NCI-H82 treated with DMSO at 0.1 percent for 48 hours (cell line): ENCODE measurements at regions not wholly inside any gene's neighbourhood (a gene's known extent, or its start where the extent isn't known, plus 50 kb on each side); places are given as distances from the start of the nearest gene placed in this dataset.
"Not testable (repeated sequence)": the region's sequence is repeated elsewhere in the genome, so short reads cannot be mapped to it uniquely, and the experiment has no call there.

Experiments used
- DNase-seq: peaks from one replicate; lab custom pipeline; 2025; ENCODE audit not compliant: unreplicated experiment; lab: John Stamatoyannopoulos, UW

DNA sequence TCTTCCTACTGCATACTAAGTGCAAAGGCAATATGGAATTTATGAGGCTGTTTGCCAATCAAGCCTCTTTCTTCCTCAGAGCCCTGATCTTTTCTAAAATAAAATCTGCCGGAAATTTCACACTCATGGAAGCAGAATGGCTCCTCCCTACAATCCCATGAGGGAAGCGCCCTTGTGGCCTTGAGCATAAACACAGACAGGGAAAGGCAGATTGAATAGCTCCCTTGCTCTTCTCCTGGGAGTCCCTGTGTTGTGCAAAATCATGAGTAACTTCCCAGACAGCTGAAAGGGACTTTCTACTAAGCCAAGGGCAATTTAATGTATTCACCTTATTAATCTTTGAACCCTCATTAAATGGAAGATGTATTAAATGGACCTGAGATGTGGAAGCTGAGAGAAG is 226.1 kb upstream of the PIK3R1 start:
- no peak for DNase-seq

DNA sequence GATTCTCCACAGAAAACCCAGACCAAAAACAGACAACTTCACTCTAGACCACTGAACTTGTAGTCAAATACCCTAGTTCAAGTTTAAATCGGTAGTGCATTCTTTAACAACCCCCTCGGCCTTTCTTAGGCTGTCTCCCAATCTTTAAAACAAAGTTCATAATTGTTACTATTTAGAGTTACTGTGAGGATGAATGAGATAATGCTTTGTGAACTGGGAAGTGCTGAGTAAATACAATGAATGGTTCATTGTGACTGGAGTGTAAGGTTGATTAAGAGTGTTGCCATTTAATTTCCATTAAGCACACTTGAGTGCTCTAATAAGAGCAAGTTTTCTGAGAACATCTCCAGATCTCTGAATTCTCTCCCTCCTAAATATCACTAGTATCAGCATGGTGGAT is 228.8 kb upstream of the PIK3R1 start:
- DNase-seq, result no peak

DNA sequence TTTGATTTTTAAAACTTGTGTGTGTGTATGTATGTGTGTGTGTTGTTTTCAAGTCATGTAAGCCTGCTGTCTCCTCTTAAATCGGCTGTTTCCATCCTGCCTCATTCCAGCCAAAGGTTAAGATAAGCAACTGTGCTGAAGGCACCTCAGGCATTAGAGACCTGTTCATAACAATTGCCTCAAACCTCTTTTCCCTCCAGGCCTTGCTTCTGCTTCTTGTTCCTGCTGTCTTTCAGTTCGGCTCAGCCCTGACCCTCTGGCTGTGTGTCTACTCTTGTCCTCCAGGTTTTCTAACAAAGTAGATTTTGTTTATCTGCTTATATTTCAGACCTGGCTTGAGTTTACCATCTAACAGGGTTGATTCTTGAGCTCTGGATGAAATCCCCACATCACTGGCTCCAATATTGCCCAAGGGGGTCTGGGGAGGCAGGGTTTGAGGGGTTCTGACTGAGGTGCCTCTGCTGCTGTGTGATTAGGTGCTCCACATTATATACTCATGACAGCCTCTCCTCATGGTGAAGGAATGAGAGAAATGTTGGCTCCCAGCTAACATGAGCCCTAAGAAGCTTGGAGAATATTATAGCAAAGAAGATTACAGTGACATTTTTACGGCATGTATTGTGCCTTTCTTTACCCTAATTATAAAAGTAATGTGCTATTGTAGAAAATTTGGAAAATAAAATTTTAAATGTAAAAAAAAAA is 229.7 kb upstream of the PIK3R1 start:
- DNase-seq, result no peak

GRCh38 chr5:67984546-67984945 is 231.0 kb upstream of the PIK3R1 start:
- no peak for DNase-seq

DNA sequence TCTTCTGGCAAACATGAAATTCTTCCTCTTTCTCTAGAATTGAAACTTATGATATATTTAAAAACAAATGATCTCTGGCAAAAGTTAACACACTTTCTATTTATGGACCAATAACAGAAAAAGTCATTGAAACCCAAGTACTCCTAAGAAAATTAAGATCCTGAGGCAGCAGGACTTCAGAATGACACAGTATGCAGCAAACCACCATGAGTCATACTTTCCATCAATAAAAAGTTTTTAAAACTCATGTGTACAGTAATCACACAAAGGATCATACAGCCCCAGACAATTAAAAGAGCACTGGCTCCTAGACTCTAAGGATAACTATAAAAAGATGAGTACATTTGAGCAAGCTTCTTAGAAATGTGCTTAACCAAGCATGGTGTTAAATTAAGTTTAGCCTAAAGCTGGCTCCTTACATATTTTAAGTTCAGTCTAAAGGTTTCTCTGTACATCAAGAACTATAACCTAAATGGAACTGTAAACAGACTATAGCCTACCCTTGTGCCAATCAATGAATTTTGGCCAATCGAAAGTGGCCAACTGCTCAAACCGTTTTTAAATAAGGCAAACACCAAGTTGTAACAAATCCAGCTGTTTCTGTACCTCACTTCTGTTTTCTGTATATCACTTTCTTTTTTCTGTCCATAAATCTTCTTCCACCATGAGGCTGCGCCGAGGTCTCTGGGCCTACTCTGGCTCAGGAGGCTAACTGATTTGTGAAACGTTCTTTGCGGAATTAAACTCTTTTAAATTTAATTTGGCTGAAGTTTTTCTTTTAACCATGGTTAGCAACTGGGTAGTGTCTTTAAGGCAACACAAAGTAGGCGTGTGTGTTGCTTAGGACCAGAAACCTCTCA is 232.1 kb upstream of the PIK3R1 start:
- DNase-seq, result no peak

DNA sequence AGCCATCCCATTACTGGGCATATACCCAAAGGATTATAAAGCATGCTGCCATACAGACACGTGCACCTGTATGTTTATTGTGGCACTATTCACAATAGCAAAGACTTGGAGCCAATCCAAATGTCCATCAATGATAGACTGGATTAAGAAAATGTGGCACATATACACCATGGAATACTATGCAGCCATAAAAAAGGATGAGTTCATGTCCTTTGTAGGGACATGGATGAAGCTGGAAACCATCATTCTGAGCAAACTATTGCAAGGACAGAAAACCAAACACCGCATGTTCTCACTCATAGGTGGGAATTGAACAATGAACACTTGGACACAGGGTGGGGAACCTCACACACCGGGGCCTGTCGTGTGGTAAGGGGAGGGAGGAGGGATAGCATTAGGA is 233.4 kb upstream of the PIK3R1 start:
- DNase-seq, result not testable (repeated sequence)

- DNase-seq, result no peak
Observed at GRCh38 chr5:67978171-67978570, 237.4 kb upstream of the PIK3R1 start.

DNA sequence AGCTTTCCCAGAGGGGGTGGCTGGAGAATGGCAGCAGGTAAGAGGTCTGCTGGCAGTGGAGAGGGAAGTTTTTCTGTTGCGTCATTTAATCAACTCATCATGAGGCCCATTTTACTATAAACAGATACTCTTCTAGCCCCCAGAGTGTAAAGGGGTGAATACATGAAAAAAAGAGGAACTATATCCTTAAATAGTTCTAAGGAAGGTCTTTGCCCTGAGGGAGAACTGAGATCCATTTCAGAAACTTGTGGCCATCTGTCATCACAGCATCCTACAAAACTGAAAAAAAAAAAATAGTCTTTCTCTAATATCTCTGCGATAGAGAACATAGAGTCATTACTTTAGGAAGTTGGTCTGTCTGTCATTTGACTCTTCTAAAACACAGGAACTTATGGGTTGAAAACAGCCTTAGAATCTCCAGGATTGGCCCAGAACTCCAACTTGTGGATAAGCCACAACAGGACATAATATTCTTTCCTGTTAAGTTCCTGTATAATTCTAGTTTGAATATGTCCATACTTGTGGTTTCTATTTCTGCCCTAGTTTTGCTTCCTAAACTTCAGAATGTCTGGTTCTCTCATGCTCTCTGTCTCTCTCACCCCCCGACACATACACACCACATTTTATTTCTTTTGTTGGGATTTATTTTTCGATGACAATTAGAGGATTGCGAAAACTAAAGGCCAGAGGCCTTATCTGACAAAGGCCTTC is 238.5 kb upstream of the PIK3R1 start:
- no peak for DNase-seq

GRCh38 chr5:67976181-67976580 is 239.4 kb upstream of the PIK3R1 start:
- DNase-seq, result no peak

DNA sequence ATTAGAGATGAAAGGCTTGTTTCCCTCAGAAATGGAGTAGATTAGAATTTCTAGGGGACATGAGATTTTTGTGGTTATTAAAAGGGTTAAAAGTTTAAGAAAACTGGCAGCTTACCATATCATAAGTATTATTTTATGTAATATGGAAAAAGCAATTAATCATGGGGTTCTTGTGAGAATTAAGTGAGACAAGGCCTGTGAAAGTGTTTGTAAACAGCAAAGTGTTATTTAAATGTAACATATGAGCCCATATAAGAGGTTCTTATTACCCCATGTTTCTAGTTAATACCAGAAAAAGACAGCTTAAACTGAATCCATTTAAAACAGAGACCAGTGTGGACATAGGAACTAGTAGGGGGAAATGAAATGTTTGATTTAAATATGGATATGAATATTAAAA is 241.1 kb upstream of the PIK3R1 start:
- no peak for DNase-seq

DNA sequence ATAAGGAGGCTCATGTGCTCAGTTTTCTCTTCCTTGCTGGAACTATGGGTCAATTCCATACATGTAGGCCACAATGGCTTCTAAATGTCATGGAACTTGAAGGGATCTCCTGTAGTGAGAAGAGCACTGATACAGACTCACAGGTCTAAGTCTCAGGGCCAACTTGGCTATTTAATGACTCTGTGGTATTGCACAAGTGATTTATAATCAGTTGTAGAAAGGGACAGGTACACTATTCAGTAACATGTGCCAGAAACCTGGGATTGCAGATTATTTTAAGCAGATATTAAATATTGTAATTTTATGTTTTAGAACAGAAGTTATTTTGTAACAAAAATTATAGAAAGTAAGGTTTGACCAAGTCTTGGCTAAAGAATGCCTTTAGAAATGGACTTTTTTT is 241.5 kb upstream of the PIK3R1 start:
- DNase-seq, result no peak

DNA sequence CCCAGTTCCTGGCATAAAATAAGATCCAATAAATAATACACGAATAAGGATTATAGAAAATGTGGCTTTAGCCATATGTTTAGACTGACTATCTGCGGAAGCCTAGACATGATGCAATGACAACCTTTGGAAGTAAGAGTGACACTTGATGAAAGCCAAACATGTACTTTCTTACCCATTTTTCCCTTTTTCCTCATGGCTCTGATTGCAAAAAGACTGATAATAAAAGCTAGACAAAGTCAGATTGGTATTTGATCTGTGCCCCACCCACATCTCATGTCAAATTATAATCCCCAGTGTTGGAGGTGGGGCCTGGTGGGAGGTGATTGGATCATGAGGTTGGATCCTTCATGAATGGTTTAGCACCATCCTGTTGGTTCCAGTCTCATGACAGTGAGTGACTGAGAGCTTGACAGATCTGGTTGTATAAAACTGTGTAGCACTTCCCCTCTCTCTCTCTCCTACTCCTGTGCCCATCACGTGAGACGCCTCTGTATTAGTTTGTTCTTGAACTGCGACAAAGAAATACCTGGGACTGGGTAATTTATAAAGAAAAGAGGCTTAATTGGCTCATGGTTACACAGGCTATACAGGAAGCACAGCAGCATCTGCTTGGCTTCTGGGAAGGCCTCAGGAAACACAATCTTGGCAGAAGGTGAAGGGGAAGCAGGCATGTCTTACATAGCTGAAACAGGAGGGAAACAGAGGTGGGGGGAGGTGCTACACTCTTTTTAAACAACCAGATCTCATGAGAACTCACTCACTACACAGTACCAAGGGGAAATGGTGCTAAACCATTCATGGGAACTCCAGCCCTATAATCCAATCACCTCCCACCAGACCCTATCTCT is 243.4 kb upstream of the PIK3R1 start:
- no peak for DNase-seq

DNA sequence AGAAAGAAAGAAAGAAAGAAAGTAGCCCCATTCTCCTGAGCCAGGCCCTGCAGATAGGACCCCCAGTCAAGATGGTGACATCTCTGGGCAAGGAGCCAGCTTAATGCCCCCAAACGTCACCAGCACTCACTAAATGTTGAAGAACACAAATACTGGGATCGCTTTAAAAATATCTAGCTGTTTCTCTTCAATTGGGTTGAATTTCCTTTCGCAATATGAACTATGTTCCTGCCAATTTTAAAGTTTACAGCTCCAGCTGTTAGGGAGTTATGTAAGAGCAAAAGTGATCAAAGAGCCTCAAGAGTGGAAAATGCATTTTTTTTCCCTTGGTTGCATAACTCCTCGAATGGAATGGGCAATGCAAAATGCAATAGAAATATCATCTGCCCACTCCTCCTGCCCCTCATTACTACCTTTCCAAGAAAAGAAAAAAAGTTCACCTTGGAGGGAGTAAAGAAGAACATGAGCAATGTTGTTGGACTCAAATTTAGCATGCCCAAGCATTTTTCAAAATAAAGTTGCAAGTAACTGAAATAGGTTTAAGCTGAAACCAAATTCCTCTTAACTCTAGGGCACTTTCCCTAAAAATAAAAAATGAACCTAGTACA is 244.2 kb upstream of the PIK3R1 start:
- no peak for DNase-seq

- DNase-seq, result no peak
Observed at GRCh38 chr5:67969631-67970030, 245.9 kb upstream of the PIK3R1 start.

- no peak for DNase-seq
Observed at GRCh38 chr5:67969176-67969575, 246.4 kb upstream of the PIK3R1 start.

GRCh38 chr5:67966712-67967111 is 248.8 kb upstream of the PIK3R1 start:
- DNase-seq, result no peak

GRCh38 chr5:67964619-67965018 is 250.9 kb upstream of the PIK3R1 start:
- DNase-seq, result no peak

DNA sequence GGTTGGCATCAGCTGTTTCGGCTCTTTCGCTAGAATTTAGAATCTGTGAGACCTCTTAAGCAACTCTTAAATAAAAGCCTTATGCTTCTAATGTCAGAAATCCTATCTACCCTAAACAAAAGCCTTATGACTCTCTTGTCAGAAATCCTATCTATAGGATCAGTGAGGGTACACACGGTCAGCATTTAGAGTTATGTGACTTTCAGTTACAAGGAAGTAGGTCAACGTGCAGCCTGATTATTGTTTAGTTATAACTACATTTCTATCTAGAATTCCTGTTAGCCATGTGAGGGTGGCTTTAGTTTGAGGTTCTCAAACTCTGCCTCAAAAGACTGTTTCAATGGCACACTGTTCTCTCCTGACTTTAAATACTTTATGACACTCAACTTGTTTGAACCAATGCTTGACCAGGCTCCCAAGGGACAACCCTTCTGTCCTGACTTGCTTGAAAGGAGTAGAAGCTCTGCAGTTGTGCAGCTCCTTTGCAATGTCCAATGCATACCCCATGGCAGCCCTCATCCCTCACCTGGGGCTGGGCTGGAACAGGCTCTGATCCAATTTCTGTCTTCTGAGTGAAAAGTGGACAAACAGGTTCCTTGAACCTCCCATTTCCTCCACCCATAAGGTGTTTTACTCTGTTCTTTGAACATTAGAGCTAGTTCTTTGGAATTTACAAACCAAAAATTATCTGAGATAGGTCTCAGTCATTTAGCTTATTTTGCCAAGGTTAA is 251.6 kb upstream of the PIK3R1 start:
- no peak for DNase-seq

DNA sequence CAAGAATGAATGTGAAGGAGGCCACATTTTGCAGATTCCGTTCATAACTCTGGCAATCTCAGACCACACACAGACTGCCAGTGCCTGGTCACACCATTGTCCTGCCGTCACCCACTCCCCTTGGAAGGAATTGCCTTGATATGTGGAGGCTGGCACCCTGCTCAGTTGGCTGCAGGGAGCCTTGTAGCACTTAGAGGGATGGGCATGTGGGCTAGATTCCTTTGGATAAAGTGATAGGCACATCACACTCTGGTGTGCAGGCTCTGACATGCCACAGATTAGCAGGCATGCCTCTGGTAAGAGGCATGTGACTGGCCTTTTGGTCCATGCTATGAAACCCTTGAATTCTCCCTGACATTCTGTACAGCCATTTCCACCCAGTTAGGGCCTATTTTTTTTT is 254.6 kb upstream of the PIK3R1 start:
- DNase-seq, result no peak

- no peak for DNase-seq
Observed at GRCh38 chr5:67957374-67957773, 258.2 kb upstream of the PIK3R1 start.
